Stimulated activated CD4-positive, alpha-beta T cell treated with anti-CD3 and anti-CD28 coated beads, Interleukin-2, amount 100 ng/mL, for 48 hours (primary cell): ENCODE measurements at regions not wholly inside any gene's neighbourhood (a gene's known extent, or its start where the extent isn't known, plus 50 kb on each side); places are given as distances from the start of the nearest gene placed in this dataset.

ENCODE experiments used
- DNase-seq, 2 donors: peaks; one replicate each; pipeline ENCODE4 v3.0.0-alpha.2; 2020

- DNase-seq, result no peak
These were observed 118.2 kb upstream of the SLC10A2 start for GRCh38 chr13:103184413-103184812.

- DNase-seq, result no peak
These were observed 113.0 kb upstream of the SLC10A2 start for GRCh38 chr13:103178986-103179943.

DNA sequence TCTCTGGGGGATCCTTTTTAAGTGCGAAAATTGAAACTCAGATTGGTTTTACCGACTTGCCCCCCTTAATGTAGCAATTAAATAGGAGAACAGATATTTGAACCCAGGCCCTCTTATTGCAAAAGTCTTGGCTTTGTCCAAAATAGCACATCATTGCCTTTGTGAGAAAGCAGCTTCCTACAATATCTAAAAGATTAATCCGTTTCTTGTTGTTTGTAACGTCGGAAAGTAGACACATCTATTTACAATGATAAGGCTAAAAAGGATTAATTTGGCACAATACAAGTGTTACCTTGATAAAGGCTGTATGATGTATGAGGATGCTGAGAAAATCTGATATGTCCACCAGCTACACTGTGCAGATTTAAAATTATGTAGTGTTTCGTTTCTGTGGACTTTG is 108.7 kb upstream of the SLC10A2 start:
- DNase-seq, result no peak

DNA sequence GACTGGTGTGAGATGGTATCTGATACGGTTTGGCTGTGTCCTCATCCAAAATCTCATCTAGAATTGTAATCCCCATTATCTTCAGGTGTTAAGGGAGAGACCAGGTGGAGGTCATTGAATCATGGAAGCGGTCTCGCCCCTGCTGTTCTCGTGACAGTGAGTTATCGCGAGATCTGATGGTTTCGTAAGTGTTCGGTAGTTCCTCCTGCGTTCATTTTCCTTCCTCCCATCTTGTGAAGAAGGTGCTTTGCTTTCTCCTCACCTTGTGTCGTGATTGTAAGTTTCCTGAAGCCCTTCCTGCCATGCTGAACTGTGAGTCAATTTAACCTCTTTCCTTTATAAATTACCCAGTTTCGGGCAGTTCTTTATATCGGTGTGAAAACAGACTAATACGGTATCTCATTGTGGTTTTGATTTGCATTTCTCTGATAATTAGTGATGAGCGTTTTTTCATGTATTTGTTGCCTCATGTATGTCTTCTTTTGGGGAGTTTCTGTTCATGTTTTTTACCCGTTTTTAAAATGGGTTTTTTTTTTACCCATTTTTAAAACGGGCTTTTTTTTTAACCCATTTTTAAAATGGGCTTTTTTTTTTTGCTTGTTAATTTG is 102.8 kb upstream of the SLC10A2 start:
- DNase-seq, result no peak

DNA sequence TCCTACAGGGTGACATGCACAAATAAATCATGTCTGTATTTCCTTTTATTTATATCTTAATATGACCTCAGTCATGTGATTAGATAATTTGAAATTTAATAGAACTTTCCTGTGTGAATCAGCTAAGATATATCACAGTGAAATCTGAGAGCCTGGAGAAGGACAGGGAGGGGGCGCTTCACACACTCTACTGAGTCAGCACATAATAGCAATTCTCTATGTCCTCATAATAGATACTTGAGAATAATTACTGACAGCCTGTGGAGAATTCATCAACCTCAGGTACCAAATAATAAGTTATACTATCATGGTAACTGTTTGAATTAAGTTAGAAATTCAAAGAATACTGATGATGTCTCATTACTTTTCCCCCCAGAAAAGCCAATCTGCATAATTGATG is 98.0 kb upstream of the SLC10A2 start:
- no peak for DNase-seq

DNA sequence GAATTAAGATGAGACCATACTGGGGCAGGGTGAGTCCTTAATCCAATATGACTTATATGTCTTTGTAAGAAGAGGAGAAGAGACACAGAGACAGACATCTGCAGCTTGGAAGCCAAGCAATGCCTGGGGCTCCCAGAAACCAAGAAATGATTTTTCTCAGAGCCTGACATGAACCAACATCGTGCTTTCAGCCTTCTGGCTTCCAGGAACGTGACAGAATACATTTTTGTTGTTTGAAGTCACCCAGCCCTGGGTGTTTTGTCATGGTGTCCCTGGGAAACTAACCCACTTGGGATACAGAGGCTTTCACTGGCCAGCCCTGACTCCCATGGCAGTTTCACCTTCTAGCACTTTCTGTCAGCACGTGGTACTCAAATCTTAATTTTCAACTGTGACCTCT is 95.3 kb upstream of the SLC10A2 start:
- no peak for DNase-seq

DNA sequence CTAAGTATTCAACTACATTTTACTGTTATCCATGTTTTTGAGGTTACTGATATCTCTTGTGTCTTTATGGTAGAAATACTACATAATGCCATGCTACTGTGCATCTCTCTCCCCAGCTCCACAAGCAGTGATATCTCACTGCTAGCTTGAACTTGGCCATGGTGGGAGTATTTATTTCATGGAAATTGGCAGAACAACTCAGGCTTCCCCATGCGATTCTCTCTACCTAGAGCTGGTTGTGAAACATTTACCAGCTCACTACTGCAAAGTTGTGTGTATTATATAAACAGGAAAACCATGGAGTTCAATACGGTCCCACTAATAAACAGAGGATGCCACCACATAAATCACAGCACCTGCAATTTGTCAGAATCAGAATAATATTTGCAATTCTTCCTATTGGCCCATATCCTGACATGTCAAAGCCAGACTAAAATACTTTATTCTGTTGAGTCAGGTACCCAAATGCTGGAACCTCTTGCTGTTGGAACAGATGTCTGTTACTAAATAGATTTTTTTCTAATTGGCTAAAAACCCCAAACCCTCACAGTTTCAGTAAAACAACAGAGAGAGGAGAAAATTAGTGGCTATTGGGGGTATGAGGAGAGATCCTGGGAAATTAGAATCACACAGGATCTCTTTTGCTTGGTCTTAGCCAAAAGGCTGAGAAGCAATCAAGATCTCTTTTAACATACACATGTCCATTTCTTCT is 91.4 kb upstream of the SLC10A2 start:
- DNase-seq, result no peak

DNA sequence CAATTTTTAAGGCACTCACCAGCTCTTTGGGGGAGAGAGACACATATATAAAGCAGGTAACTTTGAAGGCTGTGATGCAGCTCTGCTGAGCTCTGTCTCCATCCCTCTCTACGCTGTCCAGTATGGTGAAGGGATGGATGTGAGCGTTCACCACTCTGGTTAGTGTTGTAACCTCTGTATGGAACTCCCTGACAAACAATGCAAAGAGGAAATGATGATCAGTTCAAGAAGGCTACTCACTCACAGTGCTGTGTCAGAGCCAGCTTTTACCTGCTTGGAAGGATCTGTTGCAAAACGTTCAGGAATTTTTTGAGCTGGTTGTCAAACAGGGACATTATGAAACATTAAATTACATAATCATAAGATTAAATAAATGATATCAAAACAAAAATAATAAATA is 90.8 kb upstream of the SLC10A2 start:
- no peak for DNase-seq

GRCh38 chr13:103156346-103156998 is 90.3 kb upstream of the SLC10A2 start:
- no peak for DNase-seq

DNA sequence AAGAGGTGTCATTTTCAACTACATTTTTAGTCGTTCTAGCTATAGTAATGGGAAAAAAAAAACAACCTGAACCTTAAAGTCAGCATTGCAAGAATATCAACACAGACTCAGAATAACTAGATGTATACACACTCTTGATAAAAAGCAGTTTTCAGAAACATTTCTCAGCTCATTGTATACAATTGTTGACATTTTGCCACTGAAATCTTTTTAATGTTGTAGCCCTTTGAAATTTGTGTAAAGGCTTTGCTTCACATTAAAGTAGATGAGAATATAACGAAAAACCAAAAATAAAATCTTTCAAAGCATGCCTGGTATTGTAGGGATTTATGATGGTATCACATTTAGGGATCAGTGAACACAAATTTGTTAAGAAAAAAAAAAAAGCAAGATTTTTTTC is 87.2 kb upstream of the SLC10A2 start:
- DNase-seq, result no peak

DNA sequence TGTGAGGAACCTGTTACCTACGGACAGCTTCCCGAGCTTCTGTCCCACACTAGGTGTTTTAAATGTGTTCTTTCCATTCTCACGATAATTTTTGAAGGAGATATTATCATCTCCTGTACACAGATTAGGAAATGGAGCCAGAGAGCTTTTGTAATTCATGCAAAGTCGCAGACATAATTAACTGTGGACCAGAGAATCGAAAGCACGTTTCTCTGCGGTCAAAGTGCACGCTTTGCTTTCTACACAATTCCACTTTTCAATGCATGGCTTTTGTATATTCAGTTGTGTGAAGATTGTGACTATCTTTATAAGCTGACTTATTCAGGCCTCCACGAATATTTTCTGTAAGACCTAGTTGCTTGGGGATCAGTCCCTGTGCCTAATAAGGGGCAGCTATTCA is 81.7 kb upstream of the SLC10A2 start:
- DNase-seq, result no peak

- no peak for DNase-seq
These were observed 79.2 kb upstream of the SLC10A2 start for GRCh38 chr13:103145442-103145841.

DNA sequence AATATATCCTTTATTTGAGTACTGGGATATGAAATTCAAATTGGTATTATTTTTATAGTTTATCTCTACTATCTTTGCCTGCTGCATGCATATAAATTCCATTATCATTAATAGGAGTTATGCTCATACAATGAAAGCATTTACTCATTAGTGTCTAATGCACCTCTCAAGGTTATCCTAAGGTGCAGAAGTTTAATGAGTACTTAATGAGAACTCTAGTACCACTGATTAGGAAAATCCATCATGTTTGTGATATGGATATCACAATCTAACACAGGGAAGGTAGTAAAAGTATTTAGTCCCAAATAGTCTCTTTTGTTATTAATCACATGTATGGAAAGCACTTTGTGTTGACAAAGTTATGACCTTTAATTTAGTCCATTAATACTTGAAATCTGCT is 77.2 kb upstream of the SLC10A2 start:
- no peak for DNase-seq

- DNase-seq, result no peak
These were observed 75.9 kb upstream of the SLC10A2 start for GRCh38 chr13:103142151-103142550.

GRCh38 chr13:103140001-103140671 is 73.9 kb upstream of the SLC10A2 start:
- DNase-seq, result no peak

- DNase-seq, result no peak
These were observed 68.1 kb upstream of the SLC10A2 start for GRCh38 chr13:103134271-103134670.

DNA sequence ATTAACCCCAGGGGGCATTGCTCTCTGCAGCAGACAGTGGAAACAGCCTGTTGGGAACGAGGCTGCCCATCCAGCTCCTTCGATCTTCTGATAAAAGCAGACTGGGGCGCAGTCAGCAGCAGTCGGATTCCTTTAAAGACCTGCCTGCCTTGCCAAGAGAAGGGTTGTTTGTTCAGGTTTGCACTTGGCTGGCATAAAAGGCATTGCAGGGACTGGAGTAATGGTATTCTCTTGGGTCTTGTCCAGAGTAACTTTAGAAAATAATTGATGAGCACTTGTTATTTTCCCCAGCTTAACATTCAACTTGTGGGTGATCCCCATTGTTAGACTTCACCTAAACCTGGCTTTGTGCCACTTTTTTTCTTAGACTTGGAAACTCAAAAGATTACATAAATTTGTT is 67.3 kb upstream of the SLC10A2 start:
- no peak for DNase-seq

- no peak for DNase-seq
These were observed 64.5 kb upstream of the SLC10A2 start for GRCh38 chr13:103130681-103131210.

GRCh38 chr13:103130146-103130545 is 63.9 kb upstream of the SLC10A2 start:
- DNase-seq, result no peak
